OCI-LY3 (cell line): ENCODE measurements at regions not wholly inside any gene's neighbourhood (a gene's known extent, or its start where the extent isn't known, plus 50 kb on each side); places are given as distances from the start of the nearest gene placed in this dataset.
"Not testable (repeated sequence)": the region's sequence is repeated elsewhere in the genome, so short reads cannot be mapped to it uniquely, and the experiment has no call there.

Experiments used
- H2AFZ ChIP-seq: fragments of 200-600, 300-600 bp; shearing (Covaris generic); 2 replicates; pipeline ENCODE4 v1.6.0; 2014; ENCODE audit warnings: antibody characterized with exemption, low read depth, low read length
- H3K27ac ChIP-seq: fragments of 200-600, 300-600 bp; sonication (generic); 2 replicates; pipeline ENCODE4 v1.5.1; 2014; ENCODE audit warnings: mild to moderate bottlenecking, low read length, moderate library complexity, mixed read lengths
- H3K27me3 ChIP-seq: fragments of 200-600, 300-600 bp; sonication (generic); 2 replicates; pipeline ENCODE4 v1.6.1; 2014; ENCODE audit warnings: low read depth, low read length, mixed read lengths
- H3K36me3 ChIP-seq: fragments of 200-600, 300-600 bp; sonication (generic); replicated peaks from 2 replicates; pipeline ENCODE3; 2014; ENCODE audit warnings: low read depth, low read length, mixed read lengths
- H3K4me1 ChIP-seq: fragments of 300-600, 200-600 bp; sonication (generic); 2 replicates; pipeline ENCODE4 v1.6.1; 2014; ENCODE audit warnings: low read length, mixed read lengths
- H3K4me2 ChIP-seq: fragments of 200-600, 300-600 bp; sonication (generic); 2 replicates; pipeline ENCODE4 v1.6.1; 2014; ENCODE audit warnings: low read length, mixed read lengths
- H3K4me3 ChIP-seq: fragments of 300-600, 200-600 bp; sonication (generic); 2 replicates; pipeline ENCODE4 v1.5.1; 2014; ENCODE audit warnings: antibody characterized with exemption, mild to moderate bottlenecking, low read length, moderate library complexity
- H3K79me2 ChIP-seq: fragments of 300-600, 200-600 bp; shearing (Covaris generic); 2 replicates; pipeline ENCODE4 v1.6.1; 2014; ENCODE audit warnings: mild to moderate bottlenecking, low read length, mixed read lengths
- H3K9ac ChIP-seq: fragments of 300-600, 200-600 bp; shearing (Covaris generic); 2 replicates; pipeline ENCODE4 v1.6.0; 2014; ENCODE audit warnings: mild to moderate bottlenecking, low read length, moderate library complexity
- H3K9me3 ChIP-seq: fragments of 200-600, 300-600 bp; shearing (Covaris generic); 2 replicates; pipeline ENCODE4 v1.6.1; 2014; ENCODE audit warnings: low read length, mixed read lengths; ENCODE audit not compliant: insufficient read depth
- H4K20me1 ChIP-seq: fragments of 200-600, 300-600 bp; sonication (generic); 2 replicates; pipeline ENCODE4 v1.6.1; 2016; ENCODE audit warnings: low read length, mixed read lengths; ENCODE audit not compliant: insufficient read depth
- CTCF ChIP-seq: fragments of 200-600, 300-600 bp; sonication (generic); IDR thresholded peaks from 2 replicates; pipeline ENCODE4 v1.5.1; 2014; ENCODE audit warnings: antibody characterized with exemption, low read length, low read depth
- EZH2phosphoT487 ChIP-seq: fragments of 200-600 bp; shearing (Covaris generic); IDR thresholded peaks from 2 replicates; pipeline ENCODE4 v1.6.1; 2018; ENCODE audit warnings: antibody characterized with exemption, mixed run types, low read depth

GRCh38 chr6:56787209-56787608 is 144.5 kb upstream of the DST start:
- Histone ChIP-seq H3K4me2 (no peak overlapping the region), H3K36me3 (no peaks in the 10 kb centered on the region), H2AFZ (no peak overlapping the region), H3K9me3 (no peaks in the 10 kb centered on the region), H3K4me1 (peaks cover 19% of the 10 kb centered on the region), H3K27me3 (no peaks in the 10 kb centered on the region), H3K27ac (no peak overlapping the region), H3K9ac (no peak overlapping the region), H3K79me2 (no peaks in the 10 kb centered on the region), H4K20me1 (no peaks in the 10 kb centered on the region), H3K4me3 (no peak overlapping the region)
- no peak for TF ChIP-seq EZH2phosphoT487
- TF ChIP-seq CTCF = no peak

- Histone ChIP-seq H3K27me3 (no peaks in the 10 kb centered on the region), H3K4me1 (peaks cover 19% of the 10 kb centered on the region), H3K9me3 (no peaks in the 10 kb centered on the region), H3K4me3 (no peak overlapping the region), H4K20me1 (no peaks in the 10 kb centered on the region), H3K9ac (no peak overlapping the region), H2AFZ (no peak overlapping the region), H3K79me2 (no peaks in the 10 kb centered on the region), H3K27ac (no peak overlapping the region), H3K36me3 (no peaks in the 10 kb centered on the region), H3K4me2 (no peak overlapping the region)
- TF ChIP-seq CTCF (no peak), EZH2phosphoT487 (no peak)
Observed at GRCh38 chr6:56786256-56786655, 143.6 kb upstream of the DST start.

GRCh38 chr6:56785536-56785935 is 142.8 kb upstream of the DST start:
- H3K4me2 ChIP-seq, H3K4me3 ChIP-seq, H3K27me3 ChIP-seq, H3K9me3 ChIP-seq, H3K79me2 ChIP-seq, H4K20me1 ChIP-seq, H3K9ac ChIP-seq, H2AFZ ChIP-seq, H3K36me3 ChIP-seq, H3K27ac ChIP-seq: not testable (repeated sequence)
- H3K4me1 ChIP-seq = peaks cover 14% of the 10 kb centered on the region

GRCh38 chr6:56780109-56780508 is 137.4 kb upstream of the DST start:
- H3K4me3 ChIP-seq, H3K4me1 ChIP-seq, H2AFZ ChIP-seq, H3K9me3 ChIP-seq, H3K36me3 ChIP-seq, H3K27me3 ChIP-seq, H3K9ac ChIP-seq, H4K20me1 ChIP-seq, H3K4me2 ChIP-seq, H3K27ac ChIP-seq, H3K79me2 ChIP-seq: not testable (repeated sequence)

- not testable (repeated sequence) for H3K9me3 ChIP-seq, H3K9ac ChIP-seq, H4K20me1 ChIP-seq, H3K4me1 ChIP-seq, H2AFZ ChIP-seq, H3K79me2 ChIP-seq, H3K36me3 ChIP-seq, H3K27ac ChIP-seq, H3K4me2 ChIP-seq, H3K4me3 ChIP-seq, H3K27me3 ChIP-seq
Observed at GRCh38 chr6:56778503-56778902, 135.8 kb upstream of the DST start.
